A549 (cell line): ENCODE measurements at regions not wholly inside any gene's neighbourhood (a gene's known extent, or its start where the extent isn't known, plus 50 kb on each side); places are given as distances from the start of the nearest gene placed in this dataset.

Source experiments
- ATAC-seq, 2 experiments: fragments of 200-7000 bp in 1 of 2; fragments of >200 bp in 1 of 2; cut with Nextera tagmentation in 1 of 2; cut with Tn5 transposase in 1 of 2; 3 replicates each; pipeline versions ENCODE4 v1.8.0 to v1.9.1; 2018 to 2020; ENCODE audit warnings: mild to moderate bottlenecking in 1 of 2, moderate library complexity in 1 of 2
- CTCF ChIA-PET: fragments of 300-600 bp; sonication (Branson Sonifier 250); formaldehyde crosslinking; extraction: SDS; loops from one replicate; lab custom pipeline; 2021; ENCODE audit warnings: antibody characterized with exemption, inconsistent platforms; lab: Yijun Ruan, JAX
- POLR2A ChIA-PET: fragments of 350-600 bp; formaldehyde crosslinking; extraction: SDS; loops from one replicate; lab custom pipeline; 2021; ENCODE audit warnings: antibody characterized with exemption, inconsistent platforms; lab: Yijun Ruan, JAX
- DNase-seq, 2 experiments: peaks; one replicate each; pipeline versions ENCODE4 v3.0.0 to v3.0.0-alpha.2; 2011 to 2016; ENCODE audit warnings: low read depth in 1 of 2, low spot score in 1 of 2
- FAIRE-seq: peaks from 2 replicates; lab custom pipeline; 2011; peaks lifted over from hg19 to GRCh38; lab: Jason Lieb, UNC
- H3K27ac ChIP-seq, 2 experiments: fragments of >200 bp; sonication (Bioruptor Twin); formaldehyde crosslinking; 3 replicates each; pipeline ENCODE4 v1.5.1; 2016 to 2017
- H3K4me1 ChIP-seq: fragments of >200 bp; sonication (Bioruptor Twin); formaldehyde crosslinking; 3 replicates; pipeline ENCODE4 v1.6.1; 2016
- H3K4me2 ChIP-seq: fragments of >200 bp; sonication (Bioruptor Twin); formaldehyde crosslinking; 3 replicates; pipeline ENCODE4 v1.6.1; 2016
- H3K4me3 ChIP-seq: fragments of >200 bp; sonication (Bioruptor Twin); formaldehyde crosslinking; 3 replicates; pipeline ENCODE4 v1.5.1; 2016
- H3K9me3 ChIP-seq: fragments of >200 bp; sonication (Bioruptor Twin); formaldehyde crosslinking; 3 replicates; pipeline ENCODE4 v1.6.1; 2016
- CBX2 ChIP-seq: fragments of 200-600 bp; sonication (generic); IDR thresholded peaks from 2 replicates; pipeline ENCODE4 v1.6.1; 2016; ENCODE audit warnings: low read depth, mild to moderate bottlenecking, borderline replicate concordance
- CBX8 ChIP-seq: fragments of 200-600 bp; sonication (generic); IDR thresholded peaks from 2 replicates; pipeline ENCODE4 v1.6.1; 2016
- CHD4 ChIP-seq: fragments of 200-600 bp; sonication (generic); IDR thresholded peaks from 2 replicates; pipeline ENCODE4 v1.6.1; 2016; ENCODE audit warnings: antibody characterized with exemption, mild to moderate bottlenecking, borderline replicate concordance
- FOSL2 ChIP-seq, 2 experiments: fragments of 450-650 bp in 1 of 2; fragments of >200 bp in 1 of 2; sonication (Bioruptor Twin) in 1 of 2; formaldehyde crosslinking; IDR thresholded peaks; 2 replicates each; pipeline versions ENCODE4 v1.5.0 to v1.6.1; 2016 to 2020; ENCODE audit warnings: mild to moderate bottlenecking in 1 of 2, moderate library complexity in 1 of 2
- FOXS1 ChIP-seq: fragments of 250-450 bp; sonication (Bioruptor Pico); IDR thresholded peaks from 2 replicates; pipeline ENCODE4 v1.5.0; 2020; ENCODE audit warnings: mild to moderate bottlenecking, moderate library complexity
- HEYL ChIP-seq: fragments of 250-450 bp; sonication (Bioruptor Pico); IDR thresholded peaks from 2 replicates; pipeline ENCODE4 v1.8.0; 2021; ENCODE audit warnings: mild to moderate bottlenecking, moderate library complexity
- MAFK ChIP-seq: fragments of 450-650 bp; IDR thresholded peaks from 2 replicates; pipeline ENCODE4 v1.6.1; 2014; ENCODE audit not compliant: partially characterized antibody
- MAX ChIP-seq: IDR thresholded peaks from 2 replicates; pipeline ENCODE4 v1.6.1; 2012
- NFE2L2 ChIP-seq: fragments of 150-350 bp; conservative IDR thresholded peaks from 2 replicates; pipeline ENCODE4 v1.6.1; 2014; ENCODE audit warnings: low read length
- SREBF2 ChIP-seq: fragments of 450-650 bp; IDR thresholded peaks from 2 replicates; pipeline ENCODE4 v1.6.1; 2014; ENCODE audit warnings: mild to moderate bottlenecking, moderate library complexity
- ZSCAN20 ChIP-seq: fragments of 250-450 bp; sonication (Bioruptor Pico); IDR thresholded peaks from 2 replicates; pipeline ENCODE4 v1.8.0; 2022; ENCODE audit warnings: mild to moderate bottlenecking, moderate library complexity
- WGBS: methylation state at CpG from one replicate; pipeline ENCODE4 v1.1.6; 2017; ENCODE audit errors: missing lambda C conversion rate; 5-methylcytosine and 5-hydroxymethylcytosine counted together
- TF ChIP-seq, protein P1 (sequence below): fragments of >200 bp; sonication (Bioruptor Twin); formaldehyde crosslinking; IDR thresholded peaks from 3 replicates; pipeline ENCODE4 v1.5.1; 2016
- TF ChIP-seq, protein P2 (sequence below): fragments of 250-450 bp; sonication (Bioruptor Pico); IDR thresholded peaks from 2 replicates; pipeline ENCODE4 v1.5.0; 2021; ENCODE audit warnings: mild to moderate bottlenecking, moderate library complexity, borderline replicate concordance

DNA sequence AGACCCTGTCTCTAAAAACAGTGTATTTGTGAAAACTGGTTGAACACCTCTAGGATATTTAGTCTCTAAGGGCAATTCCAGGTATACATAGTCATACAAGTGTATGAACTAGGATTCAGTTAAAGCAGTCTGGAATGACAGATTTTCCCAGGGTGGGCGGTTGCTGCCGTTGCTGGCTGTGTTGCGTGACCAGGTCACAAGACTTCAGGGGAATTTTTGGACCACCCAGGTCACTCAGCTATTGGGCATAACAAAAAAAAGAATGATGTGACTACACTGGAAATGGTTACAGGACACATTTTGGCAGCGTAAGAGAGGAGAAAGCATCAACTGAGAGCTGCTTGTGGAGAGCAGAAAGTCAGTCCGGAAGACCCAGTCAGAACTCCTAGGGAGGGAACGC is 58.0 kb upstream of the ZBTB7C start:
- ChIA-PET POLR2A (no interaction called here), CTCF (interaction anchor here (0.6 to 14.1 kb wide), 4 partner anchors 9 to 437 kb away, joined by 3 to 119 read pairs (median 6); no protein-coding TSS in a partner anchor)
- TF ChIP-seq, protein P1, sequence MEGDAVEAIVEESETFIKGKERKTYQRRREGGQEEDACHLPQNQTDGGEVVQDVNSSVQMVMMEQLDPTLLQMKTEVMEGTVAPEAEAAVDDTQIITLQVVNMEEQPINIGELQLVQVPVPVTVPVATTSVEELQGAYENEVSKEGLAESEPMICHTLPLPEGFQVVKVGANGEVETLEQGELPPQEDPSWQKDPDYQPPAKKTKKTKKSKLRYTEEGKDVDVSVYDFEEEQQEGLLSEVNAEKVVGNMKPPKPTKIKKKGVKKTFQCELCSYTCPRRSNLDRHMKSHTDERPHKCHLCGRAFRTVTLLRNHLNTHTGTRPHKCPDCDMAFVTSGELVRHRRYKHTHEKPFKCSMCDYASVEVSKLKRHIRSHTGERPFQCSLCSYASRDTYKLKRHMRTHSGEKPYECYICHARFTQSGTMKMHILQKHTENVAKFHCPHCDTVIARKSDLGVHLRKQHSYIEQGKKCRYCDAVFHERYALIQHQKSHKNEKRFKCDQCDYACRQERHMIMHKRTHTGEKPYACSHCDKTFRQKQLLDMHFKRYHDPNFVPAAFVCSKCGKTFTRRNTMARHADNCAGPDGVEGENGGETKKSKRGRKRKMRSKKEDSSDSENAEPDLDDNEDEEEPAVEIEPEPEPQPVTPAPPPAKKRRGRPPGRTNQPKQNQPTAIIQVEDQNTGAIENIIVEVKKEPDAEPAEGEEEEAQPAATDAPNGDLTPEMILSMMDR = no peak
- TF ChIP-seq, protein P2, sequence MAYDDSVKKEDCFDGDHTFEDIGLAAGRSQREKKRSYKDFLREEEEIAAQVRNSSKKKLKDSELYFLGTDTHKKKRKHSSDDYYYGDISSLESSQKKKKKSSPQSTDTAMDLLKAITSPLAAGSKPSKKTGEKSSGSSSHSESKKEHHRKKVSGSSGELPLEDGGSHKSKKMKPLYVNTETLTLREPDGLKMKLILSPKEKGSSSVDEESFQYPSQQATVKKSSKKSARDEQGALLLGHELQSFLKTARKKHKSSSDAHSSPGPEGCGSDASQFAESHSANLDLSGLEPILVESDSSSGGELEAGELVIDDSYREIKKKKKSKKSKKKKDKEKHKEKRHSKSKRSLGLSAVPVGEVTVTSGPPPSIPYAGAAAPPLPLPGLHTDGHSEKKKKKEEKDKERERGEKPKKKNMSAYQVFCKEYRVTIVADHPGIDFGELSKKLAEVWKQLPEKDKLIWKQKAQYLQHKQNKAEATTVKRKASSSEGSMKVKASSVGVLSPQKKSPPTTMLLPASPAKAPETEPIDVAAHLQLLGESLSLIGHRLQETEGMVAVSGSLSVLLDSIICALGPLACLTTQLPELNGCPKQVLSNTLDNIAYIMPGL (CRISPR knock-in tag) = no peak
- TF ChIP-seq ZSCAN20 (CRISPR knock-in tag) = no peak
- TF ChIP-seq SREBF2 = no peak
- TF ChIP-seq CBX8 = no peak
- TF ChIP-seq NFE2L2 = no peak
- no peak for TF ChIP-seq MAX
- no peak overlapping the region for H3K27ac ChIP-seq
- H3K4me1 ChIP-seq = no peaks in the 10 kb centered on the region
- WGBS = 98% methylated on average over 6 of the region's 6 CpGs
- no peaks in the 10 kb centered on the region for H3K9me3 ChIP-seq
- DNase-seq (no peak), ATAC-seq (no peak), FAIRE-seq (no peak)
- no peak overlapping the region for H3K4me3 ChIP-seq
- H3K4me2 ChIP-seq = no peak overlapping the region

DNA sequence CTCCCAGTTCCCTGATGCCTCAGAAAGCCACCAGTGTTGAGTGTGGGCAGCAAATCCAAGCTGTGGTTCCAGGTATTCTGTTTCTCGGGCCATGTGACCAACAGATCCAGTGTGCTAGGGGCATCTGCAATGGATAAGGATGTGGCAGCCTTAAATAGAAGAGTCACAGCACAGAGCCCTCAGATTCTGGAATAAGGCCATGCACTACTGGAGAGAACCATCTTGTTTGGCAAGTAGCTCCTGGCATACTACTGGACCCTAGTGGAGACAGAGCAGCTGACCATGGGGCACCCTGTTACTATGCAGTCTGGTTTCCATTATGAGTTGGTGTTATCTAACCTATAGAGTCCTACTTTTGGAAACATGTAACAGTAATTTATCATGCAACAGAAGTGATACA is 53.3 kb upstream of the ZBTB7C start:
- POLR2A ChIA-PET = no interaction called here
- DNase-seq (no peak), FAIRE-seq (no peak), ATAC-seq (no peak)
- no peaks in the 10 kb centered on the region for H3K9me3 ChIP-seq
- H3K4me1 ChIP-seq = peaks cover 12% of the 10 kb centered on the region
- no peak overlapping the region for H3K4me3 ChIP-seq
- CTCF ChIA-PET = interaction anchor here (1.0 to 14.1 kb wide), 4 partner anchors 13 to 432 kb away, joined by 3 to 119 read pairs (median 8); no protein-coding TSS in a partner anchor
- 77% methylated on average over 1 of the region's 1 CpG for WGBS
- TF ChIP-seq CBX2 (no peak), CHD4 (no peak)
- no peak overlapping the region for H3K4me2 ChIP-seq
- H3K27ac ChIP-seq = no peak overlapping the region

DNA sequence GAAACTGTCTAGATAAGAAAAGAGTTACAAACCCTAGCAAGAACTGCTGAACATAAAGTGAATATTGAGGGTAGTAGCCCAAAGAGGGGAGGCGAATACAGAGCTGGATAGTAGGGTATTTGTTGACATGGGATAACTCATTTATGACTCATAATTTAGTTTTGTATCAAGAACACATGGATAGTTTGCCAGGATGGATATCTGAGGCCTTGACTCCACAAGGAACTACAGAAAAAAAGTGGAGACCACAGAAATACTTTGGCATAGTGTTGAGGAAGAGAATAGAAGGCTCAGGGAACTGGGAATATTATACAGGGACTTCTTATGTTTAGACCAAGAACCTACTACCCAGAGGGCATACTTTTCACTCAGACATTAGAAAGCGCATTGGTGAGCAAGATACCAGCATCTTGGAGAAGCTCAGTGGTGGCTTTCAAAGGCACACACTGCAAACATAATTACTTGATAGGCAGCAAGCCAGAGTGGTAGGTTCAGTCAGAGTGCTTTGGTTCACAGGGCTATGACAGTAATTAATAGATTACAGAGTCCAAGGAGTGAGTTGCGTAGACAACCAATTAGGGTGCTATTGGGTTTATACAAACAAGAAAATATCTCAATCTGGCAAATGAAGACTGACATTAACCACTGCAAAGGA is 51.9 kb upstream of the ZBTB7C start:
- WGBS = 64% methylated on average over 3 of the region's 3 CpGs
- POLR2A ChIA-PET = no interaction called here

DNA sequence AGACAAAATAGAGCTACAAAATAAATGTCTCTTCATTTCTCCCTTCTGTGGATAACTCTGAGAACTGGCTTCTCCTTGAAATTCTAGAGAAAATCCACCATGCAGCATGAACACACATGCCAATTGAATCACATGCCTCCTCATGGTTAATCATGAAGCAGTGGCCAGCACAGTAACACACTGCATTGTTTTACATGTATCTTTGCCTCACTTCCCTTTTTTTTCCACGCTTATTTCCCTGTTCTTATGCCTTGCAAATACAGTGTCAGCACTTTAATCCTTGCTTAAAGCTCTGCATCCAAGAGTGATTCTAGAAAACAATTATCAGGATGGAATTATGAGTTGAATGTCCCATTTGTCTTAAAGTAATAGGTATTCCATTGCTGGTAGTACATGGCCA is 50.3 kb upstream of the ZBTB7C start:
- DNase-seq = no peak
- ATAC-seq = no peak
- POLR2A ChIA-PET = no interaction called here
- no peak overlapping the region for H3K4me3 ChIP-seq
- CTCF ChIA-PET = interaction anchor here (1.5 to 14.1 kb wide), 2 partner anchors 13 to 435 kb away, joined by 4 to 119 read pairs; no protein-coding TSS in a partner anchor
- no peaks in the 10 kb centered on the region for H3K9me3 ChIP-seq
- no peak overlapping the region for H3K27ac ChIP-seq
- FAIRE-seq = no peak
- peaks cover 12% of the 10 kb centered on the region for H3K4me1 ChIP-seq
- 79% methylated on average over 1 of the region's 1 CpG for WGBS
- no peak overlapping the region for H3K4me2 ChIP-seq
- TF ChIP-seq MAFK (peak; percentile 39), FOXS1 (CRISPR knock-in tag) (no peak)
- TF ChIP-seq, all 56 proteins: peak for 1

More for the DNA sequence above, 51.9 kb upstream of the ZBTB7C start:
- Histone ChIP-seq H3K9me3 (no peaks in the 10 kb centered on the region), H3K27ac (no peak overlapping the region), H3K4me1 (peaks cover 12% of the 10 kb centered on the region), H3K4me2 (peak overlapping the region; percentile 32; the same call in 1 of the 3 replicates), H3K4me3 (no peak overlapping the region)
- no peak for FAIRE-seq
- ATAC-seq = no peak; a peak in 1 of 6 replicates
- DNase-seq = peak in 1 of 2 experiments; percentile 29
- CTCF ChIA-PET = interaction anchor here (0.8 to 14.1 kb wide), 5 partner anchors 10 to 430 kb away, joined by 3 to 119 read pairs (median 3); no protein-coding TSS in a partner anchor
- TF ChIP-seq FOSL2 (IDR thresholded peaks at IDR 0.05) (no peak), FOSL2 (CRISPR knock-in tag; IDR thresholded peaks at IDR 0.05) (peak; percentile 38; the same call in 1 of the 2 replicates), HEYL (CRISPR knock-in tag) (no peak)
